ENCODE measurements at regions not wholly inside any gene's neighbourhood (a gene's known extent, or its start where the extent isn't known, plus 50 kb on each side); places are given as distances from the start of the nearest gene placed in this dataset.
"Not testable (repeated sequence)": the region's sequence is repeated elsewhere in the genome, so short reads cannot be mapped to it uniquely, and the experiment has no call there.

DNA sequence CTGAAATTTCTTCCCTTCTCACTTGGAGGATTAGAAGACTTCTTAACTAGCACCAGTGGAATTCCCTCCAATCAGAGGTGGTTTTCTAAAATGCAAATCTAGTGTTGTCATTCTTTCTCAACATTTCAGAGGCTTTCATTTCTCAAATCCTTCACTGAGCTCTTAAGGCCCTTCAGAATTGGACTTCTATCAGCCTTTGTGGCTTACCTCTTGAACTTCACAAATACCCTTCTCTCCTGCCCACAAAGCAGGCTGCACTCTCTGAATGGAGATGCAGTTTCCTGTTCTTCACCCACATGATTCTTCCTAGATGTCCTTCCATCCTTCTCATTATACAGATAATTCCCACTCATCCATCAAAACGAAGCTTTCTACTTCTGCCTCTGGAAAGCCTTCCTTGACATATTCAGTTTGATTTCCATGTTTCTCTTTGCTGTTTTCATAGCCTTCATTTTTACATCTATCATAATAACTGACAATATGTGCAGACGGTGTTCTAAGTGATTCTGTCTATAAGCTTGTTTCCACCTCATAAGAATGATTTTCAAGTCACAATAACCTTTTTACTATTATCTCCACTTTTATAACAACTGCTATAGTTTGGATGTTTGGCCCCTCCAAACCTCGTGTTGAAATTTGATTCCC is 123.1 kb upstream of the GPR12 start:
- DNase-seq: no peak

DNA sequence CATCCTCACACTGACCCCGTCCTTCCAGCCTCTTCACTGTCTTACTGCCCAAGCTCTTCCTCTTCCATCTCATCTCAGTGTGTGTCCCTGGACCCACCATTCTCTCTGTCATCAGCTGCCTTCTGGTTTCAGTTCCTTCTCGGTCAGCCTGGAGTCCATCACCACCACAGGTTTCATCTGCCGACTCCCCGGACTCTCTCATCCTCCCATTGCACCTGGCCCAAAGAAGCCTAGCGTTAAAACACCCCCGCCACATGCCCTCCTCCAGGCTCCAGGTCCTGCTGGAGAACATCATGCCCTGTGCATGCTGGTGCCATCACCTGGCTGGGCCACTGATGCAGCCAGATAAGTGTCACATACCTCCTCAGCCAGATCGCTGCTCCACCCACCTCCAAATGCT is 122.1 kb upstream of the GPR12 start:
- no peak for DNase-seq

DNA sequence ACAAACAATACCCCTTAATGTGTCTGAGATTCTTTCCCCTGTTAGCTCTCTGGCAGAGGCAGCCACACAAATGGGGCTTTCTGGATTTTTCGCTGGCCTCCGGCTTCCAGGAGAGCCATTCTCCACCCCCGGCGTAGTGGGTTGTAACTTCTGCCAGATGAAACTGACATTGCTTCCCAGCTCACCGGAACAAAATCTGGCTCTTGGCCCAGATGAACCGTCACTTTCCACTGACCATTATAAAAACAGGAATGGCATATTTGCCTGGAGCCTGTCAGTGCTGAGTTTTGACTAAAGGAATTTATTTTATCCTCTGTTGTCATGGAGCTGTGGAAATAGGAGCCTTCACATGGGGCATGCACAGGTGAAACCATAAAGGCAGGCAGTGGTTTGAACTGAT is 120.6 kb upstream of the GPR12 start:
- DNase-seq: no peak

DNA sequence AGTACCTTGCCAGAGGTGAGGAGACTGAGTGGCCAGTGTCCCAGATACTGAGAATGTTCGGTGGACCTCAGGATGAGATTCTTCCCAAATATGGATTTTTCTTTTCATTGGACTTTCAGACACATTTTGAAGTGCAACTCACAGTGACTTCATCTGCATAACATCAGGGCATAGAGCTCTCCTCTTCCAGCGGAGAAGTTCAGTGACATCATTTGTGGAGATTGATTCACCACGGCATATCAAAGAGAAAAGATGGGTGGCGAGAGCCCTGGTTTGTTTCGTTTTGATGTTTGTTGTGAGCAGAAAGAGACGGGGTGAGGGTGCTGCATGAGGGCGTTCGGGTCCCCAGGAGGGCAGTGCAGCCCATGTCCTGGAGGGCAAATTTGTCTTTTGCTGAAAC is 120.1 kb upstream of the GPR12 start:
- no peak for DNase-seq

DNA sequence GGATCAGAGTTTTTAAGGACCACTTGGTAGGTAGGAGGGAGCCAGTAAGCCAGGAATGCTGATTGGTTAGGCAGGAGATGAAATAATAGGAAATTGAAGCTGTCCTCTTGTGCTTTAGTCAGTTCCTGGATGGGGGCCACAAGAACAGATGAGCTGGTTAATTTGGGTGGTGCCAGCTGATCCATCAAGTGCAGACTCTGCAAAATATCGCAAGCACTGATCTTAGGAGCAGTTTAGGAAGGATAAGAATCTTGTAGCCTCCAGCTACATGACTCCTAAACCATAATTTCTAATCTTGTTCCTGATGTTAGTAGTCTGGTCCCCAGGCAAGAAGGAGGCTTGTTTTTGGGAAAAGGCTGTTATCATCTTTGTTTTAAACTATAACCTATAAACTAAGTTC is 117.9 kb upstream of the GPR12 start:
- no peak for DNase-seq

DNA sequence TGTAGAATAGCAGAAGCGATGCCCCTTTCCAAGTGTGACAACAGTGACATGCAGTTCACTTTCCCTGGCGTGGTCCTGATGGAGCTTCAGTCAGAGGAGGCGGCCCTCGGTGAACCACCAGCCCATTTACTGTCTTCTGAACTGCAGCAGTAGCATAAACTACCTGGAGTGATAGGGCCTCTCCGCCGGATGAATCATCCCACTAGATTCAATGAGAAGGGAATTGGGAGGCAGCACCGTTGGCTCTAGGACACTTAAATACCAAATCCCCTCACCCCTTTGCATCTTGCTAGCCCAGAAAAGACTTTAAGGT is 112.8 kb upstream of the GPR12 start:
- no peak for DNase-seq

DNA sequence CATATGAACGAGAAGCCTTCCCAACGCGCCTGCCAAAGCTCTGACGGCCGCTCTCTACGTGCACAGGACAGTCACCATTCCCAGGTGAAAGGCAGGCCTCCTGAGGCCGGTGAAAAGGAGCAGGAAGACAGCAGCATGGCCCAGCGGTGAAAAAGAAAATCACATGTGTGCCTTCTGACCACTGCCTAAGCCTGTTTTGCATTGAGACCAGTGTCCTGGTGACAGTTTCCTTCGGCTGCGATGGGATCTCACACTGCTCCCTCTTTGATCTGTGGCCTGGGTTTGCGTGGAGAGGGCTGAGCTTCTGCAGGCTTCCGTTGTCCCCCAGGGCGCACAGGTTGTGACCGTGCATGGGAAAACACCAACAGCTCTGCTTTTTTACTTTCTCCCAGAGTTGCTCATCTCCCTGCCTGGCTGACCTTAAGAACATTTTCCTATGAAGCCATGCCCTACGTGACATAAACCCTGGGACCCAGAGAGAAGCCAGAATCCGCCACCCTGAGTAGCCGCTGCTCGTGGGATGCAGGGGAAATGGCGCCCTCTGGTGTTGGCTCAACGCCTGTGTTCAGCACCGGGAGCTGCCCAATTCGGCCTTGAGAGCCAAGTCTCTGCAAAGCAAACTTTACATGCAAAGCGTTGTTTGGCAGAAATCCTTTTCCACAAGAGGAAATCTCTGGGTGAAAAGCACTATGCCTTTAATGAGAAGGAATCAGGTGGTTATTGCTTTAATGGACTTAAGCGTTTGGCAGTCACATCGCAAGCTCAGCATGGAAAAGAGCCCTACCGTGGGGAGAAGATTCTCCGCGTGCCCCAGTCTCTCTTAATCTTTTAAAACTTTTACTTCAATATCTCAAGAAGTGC is 112.2 kb upstream of the GPR12 start:
- DNase-seq: peak; percentile 75

DNA sequence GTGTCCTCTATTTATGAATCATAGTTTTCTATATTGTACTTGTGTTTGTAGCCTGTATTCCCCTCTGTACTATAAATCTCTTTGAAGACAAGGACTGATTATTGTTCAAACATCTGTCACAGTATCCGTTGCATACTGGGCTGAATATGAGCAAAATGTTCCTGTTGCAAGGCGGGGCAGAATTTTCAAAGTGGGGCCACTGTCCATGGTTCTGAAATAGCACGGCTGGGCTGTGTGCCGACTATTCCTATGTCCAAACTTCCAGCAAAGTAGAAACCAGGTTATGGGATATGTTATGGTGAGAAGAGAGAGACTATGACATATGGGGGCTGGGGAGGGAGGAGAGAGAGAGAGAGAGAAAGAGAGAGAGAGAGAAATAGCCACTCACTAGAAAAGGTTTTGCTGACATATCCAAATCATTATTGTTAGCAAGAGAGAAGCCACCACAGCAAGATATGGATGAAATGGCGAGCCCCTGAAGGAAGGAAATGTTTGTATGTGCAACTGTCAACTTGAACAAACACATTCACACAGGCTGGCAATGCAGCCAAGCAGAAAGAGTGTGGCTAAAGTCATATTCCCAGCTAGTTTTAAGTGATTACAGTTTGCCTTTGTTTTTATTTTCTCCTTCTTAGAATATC is 107.0 kb upstream of the GPR12 start:
- no peak for DNase-seq

DNA sequence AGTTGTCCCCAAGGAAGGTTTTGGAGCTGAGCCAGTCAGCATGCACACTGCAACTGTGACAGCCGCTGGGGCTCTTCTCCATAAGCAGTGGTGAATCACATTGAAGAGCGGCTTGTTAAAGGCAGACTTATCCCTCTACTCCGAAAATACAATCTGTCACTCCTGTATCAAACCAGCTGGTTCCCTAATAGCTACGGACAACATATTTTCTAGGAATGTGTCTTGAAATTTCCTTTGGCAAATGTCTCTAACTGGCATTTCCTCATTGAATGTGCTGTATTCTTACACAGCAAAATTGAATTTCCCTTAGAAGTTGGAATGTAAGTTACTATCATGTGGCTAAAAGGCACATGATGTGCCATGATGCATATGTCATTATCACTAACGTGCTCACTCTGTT is 104.0 kb upstream of the GPR12 start:
- DNase-seq: no peak

DNA sequence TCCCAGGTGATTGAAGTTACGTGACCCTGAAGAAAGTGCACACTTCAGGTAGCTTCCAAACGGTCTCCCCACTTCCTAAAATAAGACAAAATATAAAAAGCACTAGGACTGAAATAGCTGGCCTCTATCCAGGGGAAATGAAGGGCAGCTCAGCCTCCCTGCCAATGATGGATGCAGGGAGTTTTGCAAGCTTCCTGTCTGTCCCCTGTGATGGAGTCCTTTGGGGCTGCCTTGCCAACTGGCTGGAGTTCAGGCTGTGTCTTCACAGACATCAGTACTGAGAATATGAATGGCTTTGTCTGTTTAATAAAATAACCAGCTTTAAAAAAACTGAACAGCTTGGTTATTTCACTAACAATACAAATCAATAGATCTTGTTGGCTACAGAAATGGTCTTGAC is 101.4 kb upstream of the GPR12 start:
- DNase-seq: no peak

DNA sequence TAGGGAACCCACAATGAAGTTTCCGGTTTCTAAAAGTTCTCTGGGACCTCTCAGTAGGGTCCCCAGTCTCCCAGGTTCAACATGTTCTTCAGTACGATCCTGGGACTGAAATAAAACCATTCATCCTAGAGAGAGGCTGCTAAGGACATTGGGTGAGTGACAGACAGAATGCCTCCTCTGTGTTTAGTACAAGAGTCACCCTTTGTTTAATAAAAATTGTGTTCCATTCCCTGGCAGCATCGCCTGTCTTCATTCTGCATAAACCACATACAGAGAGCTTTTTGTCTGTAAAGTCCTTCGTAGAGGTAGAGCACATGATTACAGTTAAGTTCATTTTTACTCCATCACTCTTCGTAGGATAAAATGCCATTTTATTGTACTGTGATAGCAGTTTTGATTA is 95.3 kb upstream of the GPR12 start:
- peak; percentile 78 for DNase-seq

DNA sequence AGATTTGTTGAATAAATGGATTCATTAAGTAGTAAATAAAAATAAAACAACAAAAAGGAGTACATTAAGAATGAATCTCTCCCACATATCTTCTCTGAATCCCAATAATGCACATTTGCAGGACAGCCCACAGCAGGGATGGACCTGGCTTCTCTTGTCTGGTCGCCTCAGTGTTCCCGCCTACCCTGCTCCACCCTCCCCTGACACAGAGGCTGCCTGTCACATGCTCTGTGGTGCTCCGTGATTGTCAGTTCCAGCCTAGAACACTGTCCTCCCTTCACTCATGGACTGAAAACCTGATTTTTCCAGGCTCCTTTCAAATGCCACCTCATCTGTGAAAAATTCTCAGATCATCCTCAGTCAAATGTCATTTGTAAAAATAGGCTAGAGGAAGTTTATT is 94.5 kb upstream of the GPR12 start:
- DNase-seq: peak; percentile 80

DNA sequence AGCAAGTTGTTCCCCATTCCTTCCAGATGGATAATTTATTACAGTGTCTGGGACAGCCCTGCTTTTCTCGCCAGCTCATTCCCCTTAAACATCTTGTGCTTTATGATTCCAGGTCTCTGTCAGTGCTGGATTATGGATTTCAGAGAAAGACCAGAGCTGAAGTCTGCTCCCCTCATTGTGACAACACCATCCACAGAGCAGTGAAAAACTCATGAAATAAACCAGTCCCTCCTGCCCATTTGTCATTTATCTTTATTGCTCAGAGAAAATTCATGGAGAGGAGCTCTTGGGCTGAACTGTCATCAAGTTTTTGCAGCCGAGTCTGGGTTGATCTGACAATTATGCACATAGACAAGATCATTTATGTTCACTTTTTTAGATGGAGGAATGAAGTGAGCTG is 92.7 kb upstream of the GPR12 start:
- DNase-seq: no peak

DNA sequence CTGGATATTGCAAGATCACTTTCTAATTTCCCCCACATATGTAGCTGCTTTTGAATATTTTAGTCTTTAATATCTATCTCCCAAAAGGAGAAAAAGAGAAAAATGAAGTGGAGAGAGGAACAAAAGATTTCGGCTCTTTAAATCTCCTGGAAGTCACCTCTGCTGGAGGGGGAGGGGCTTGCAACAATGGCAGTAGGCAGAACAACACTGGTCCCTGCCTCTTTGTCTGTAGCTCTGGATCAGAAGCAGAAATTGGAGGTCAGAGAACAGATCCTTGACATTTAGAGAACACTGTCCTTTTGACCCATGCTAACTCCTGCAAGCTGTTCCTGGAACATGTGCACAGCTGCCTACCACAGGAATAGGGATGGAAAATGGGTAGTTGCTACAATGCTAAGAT is 86.7 kb upstream of the GPR12 start:
- DNase-seq: no peak

DNA sequence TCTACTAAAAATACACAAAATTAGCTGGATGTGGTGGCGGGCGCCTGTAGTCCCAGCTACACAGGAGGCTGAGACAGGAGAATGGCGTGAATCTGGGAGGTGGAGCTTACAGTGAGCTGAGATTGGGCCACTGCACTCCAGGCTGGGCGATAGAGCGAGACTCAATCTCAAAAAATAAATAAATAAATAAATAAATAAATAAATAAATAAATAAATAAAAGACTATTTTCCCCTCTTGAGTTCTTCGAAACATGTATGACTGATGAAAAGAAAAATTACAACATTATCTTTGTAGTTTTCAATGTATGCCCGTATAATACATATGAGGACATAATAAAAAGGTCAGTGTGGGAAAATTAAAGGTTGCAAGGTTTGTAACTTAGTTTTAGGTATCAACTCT is 84.5 kb upstream of the GPR12 start:
- not testable (repeated sequence) for DNase-seq

DNA sequence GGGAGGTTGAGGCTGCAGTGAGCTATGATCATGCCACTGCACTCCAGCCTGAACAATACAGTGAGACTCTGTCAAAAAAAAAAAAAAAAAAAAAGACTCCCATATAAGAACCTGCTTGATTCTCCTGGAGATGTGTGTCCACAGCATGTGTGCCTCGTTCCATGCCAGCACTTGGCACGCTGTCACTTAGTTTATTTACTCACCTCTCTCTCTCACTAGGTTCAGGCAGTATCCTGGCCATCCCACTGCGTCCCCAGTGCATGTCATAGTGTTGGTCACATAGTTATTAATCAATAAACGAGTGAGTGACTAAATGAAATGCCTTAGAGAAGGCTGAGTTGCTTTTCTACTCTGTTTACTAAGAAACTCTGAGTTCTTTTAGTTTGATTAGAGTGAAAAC is 79.1 kb upstream of the GPR12 start:
- no peak for DNase-seq

DNA sequence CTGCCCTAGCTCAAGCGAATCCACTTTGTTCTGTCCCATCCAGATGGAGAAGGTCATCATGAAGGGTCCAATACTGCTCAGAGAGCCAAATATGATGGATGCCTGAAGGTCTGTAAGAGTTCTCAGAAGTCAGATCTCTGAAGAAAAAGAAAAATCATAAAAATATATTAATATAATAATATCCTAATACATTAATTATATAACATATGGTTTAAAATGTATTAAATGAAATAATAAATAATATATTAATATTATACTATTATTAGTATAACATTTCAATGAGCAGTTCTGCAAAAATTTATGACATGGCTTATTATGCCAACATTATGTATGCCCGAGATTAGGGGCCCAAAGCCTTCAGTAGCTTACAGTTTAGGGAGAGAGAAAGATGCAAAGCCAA is 78.2 kb upstream of the GPR12 start:
- no peak for DNase-seq

DNA sequence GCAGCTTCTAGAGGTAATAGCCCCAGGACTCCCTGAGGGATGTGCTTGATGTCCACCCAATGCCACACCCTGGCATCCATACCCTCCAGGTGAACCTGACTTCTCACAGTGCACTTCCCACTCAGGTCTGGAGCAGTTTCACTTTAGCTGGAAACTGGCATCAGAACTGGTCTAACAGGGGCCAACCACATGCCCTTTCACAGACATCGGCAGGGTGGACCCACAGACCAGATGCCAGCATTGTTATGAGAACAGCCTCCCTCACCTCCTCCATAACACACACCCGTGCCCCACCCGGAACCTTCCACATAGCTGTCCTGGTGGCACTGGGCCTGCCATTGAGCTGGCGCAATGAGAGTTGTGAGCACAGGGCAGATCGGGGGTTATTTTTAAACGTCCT is 77.4 kb upstream of the GPR12 start:
- DNase-seq: no peak

DNA sequence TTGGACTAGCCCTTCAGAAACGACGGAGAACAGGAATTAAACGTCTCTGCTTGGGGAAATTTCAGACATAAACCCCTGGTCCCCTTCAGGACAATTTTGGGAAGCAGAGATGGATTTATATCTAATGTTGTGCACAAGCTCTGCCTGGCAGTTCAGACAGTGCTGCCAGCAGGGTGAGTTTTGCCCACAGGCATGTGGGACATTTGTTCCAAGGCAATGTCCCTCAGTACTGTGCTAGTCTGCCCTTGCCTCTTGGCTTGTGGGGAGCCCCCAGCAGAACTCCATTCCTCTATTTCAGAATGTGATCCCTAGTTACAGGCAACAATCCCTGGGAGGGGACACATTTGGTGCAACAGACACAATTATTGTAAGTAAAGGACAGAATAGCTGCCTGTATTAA is 76.5 kb upstream of the GPR12 start:
- no peak for DNase-seq

DNA sequence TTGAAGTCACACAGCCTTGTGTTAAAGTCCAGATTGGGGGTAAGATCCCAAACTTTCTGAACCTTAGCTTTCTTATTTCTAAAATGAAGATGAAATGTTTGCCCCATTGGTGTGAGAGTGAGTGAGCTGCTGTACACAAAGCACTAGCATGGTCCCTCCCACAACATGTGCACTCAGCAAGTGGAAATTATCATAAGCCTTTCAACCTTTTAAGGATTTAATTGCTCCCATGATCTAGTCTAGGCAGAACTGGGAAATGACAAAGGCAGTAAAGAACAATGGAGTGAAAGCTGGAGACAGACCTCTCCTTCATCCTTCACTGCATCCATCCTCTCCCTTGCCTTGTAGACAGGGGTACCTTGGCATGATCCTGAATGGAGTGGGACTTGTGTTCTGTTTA is 76.0 kb upstream of the GPR12 start:
- DNase-seq: no peak

DNA sequence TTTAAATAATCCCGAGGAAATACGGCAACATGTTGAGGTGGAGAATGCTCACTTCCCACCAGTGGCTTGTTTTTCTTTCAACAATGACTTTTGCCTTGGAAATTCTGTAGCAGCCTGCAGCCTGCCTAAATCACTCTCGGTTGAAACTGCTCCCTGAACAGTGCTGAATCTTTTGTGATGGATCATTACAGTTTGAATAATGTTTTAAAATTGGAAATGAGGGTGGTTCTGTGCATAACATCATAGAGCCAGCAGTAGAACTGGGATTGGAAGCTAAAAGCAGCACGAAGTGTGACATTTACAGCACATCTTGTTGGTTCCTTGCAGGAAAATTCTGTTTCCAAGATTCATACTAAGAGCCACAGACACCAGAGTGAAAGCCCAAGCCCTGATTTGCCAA is 74.1 kb upstream of the GPR12 start:
- DNase-seq: no peak

DNA sequence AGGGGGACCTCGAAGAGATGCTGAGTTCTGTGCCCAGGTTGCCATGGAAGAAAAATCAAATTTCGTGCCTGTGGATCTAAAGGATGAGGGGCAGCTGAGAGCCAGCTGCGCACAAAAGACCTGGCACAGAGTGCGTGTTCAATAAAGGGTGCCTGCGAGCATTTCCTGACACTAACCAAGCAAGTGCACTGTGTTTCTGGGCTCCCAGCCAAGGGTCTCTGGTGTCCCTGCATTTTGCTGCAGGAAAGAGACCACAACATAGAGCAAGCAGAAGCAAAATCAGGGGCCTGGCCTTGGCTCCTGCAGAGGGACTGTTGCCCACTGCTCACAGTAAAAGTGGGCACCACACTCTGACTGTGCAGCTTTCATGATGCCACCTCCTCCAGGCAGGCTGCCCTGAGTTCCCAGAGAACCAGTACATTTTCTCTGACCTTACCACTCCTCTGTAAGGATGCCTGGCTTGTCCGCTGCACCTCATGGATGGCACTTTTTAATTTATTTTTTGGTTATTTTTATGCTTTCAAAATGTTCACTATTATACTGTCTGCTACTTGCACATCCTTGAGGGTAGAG is 70.8 kb upstream of the GPR12 start:
- no peak for DNase-seq

DNA sequence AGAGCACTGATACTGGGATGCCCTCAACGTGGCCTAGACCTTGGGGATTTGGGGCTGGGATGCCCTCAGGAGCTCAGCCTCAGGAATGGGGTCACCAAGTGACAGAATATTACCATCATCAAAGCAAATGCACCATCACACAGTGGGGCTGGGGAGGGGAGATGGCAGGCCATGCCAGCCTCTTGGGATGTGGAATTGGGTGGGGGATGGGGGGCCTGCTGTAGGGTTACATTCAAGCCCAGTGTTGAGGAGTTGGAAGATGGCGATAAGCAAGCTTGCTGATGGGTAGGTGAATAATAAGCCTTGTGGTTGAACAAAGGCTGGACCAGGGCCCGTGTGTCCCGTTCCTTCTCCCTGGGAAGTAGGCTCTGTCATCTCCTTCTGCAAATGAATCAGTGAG is 69.1 kb upstream of the GPR12 start:
- DNase-seq: no peak

DNA sequence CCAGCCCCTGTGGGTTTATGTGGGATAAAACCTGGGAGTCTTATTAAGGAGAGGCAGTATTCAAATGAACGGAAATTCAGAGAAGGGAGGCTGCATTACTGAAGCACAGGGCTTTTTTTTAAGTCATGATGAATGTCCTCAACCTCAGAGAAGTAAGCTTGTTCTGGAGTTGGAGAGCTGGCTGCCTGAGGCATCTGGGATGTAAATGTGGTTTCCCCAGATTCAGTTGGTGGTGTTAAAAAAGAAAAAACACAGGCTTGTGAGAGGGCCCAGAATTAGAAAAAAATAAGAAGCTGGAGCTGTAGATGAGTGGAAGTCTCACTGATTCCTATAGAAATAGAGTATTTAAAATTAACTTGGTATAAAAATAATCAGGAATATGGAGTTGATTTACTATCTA is 64.0 kb upstream of the GPR12 start:
- no peak for DNase-seq
